GM18520 (cell line): ENCODE measurements at regions not wholly inside any gene's neighbourhood (a gene's known extent, or its start where the extent isn't known, plus 50 kb on each side); places are given as distances from the start of the nearest gene placed in this dataset.

ENCODE experiments used
- ATAC-seq: cut with Tn5 transposase; IDR thresholded peaks from one replicate; pipeline ENCODE4 v1.9.1; 2021; ENCODE audit not compliant: unreplicated experiment

DNA sequence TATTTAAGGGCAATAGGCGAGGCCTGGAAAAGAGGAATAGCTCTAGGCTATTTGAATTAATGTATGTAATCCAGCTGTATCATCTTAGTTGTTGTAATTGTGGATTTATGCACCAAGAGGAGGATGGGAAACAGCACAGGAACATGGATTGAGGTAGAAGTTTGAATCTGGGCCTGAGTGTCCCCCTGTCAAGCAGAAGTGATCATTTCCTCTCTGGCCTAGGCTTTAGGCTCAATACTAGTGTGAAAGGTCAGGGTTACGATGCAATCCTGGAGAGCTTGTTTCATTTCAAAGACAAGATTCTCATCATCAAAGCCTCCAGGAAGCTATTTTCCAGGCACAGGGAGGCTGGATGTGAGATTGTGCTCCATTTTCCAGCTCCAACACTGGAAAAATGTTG is 77.9 kb upstream of the HSD17B12 start:
- ATAC-seq: no peak

DNA sequence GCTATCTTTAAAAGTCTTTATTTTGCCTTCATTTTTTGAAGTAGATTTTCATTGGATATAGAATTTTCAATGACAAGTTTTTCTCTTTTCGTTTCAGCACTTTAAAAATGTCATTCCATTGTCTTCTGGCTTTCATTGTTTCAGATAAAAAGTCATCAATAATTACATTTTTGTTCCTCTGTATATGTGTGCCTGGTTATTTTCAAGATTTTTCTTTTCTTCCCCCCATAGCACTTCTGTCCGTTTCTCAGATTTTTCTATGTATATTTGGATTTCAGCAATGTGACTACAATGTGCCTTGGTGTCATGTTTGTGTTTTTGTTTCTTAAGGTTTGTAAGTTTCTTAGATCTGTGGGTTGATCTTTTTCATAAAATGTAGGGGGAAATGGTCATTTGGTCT is 66.3 kb upstream of the HSD17B12 start:
- no peak for ATAC-seq

DNA sequence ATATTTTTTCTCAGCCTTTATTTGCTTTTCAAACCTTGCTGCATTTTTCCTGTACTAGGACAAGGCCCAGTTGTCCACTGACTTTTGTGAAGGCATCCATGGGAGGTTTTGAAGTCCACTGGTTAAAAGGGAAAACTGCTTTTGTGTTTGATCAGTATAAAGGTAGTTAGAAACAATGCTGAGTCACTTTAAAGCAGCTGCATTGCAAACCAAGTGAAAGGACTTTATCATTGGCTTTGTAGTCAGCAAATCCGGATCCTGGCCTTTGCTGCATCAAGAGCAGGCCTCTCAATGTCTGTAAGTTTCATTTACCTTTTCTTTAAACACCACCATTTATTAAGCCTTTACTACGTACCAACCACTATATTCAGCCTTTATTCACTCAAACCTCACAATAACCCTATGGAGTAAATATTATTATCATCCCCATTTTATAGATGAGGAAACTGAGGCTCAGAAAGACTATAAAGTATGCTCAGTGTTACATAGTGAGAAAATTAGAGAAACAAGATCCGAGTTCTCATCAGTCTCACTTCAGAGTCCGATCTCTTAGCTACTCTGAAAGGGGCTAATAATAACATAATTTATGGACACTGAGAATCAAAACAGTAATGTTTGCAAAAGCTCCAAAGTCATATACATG is 60.6 kb upstream of the HSD17B12 start:
- no peak for ATAC-seq

DNA sequence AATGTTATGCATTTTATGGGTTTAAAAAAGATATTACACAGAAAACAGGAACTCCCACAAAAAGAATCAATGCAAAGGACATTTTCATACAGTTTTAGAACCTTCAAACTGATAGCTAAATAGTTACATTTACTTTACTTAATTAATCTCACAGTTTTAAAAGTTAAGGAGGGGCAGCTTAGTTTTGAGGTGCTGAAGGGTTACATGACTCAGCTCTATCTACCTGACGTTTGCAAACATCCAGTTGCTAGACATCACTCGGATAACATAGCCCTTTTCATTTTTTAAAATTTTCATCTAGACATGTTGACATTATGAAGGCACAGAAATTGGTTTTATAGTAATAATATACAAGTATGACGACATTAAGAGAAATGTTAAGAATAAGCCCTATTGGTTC is 53.7 kb upstream of the HSD17B12 start:
- no peak for ATAC-seq
